NCI-H1092 treated with DMSO at 0.1 percent for 48 hours (cell line): ENCODE measurements at regions not wholly inside any gene's neighbourhood (a gene's known extent, or its start where the extent isn't known, plus 50 kb on each side); places are given as distances from the start of the nearest gene placed in this dataset.

Experiments
- DNase-seq: peaks from one replicate; lab custom pipeline; 2025; lab: John Stamatoyannopoulos, UW

DNA sequence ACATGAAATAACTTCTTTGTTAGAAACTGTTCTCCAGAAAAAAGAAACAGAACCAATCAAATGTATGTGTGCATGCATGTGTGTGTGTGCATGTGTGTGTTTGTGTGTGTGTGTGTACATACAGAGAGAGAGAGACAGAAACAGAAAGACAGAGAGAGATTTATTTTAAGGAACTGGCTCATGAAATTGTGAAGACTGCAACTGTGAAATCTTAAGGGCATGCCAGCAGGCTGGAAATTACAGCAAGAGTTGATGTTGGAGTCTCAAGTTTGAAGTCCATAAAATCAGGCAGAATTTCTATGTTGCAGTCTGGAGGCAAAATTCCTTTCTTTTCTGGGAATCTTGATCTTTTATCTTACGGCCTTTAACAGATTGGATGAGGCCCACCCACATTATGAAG lies 168.9 kb upstream of the CDH20 start:
- no peak for DNase-seq

DNA sequence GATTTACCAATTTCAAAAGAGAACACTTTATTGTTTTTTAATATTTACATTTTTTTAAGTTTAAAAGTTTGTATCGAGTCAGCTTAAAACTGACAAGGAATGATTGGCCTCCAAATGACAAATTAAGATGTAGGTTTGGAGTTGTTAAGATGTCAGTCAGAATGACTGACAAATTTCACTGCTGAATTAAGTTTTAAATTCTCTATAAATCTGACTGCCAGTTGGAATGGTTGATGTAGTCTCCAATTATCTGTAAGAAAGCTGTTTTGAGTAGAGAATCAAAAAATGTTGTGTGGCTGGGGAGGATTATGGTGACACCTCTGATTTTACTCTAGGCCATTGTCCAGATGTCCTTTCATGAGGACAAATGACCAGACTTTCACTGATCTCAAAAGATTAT lies 165.3 kb upstream of the CDH20 start:
- no peak for DNase-seq

DNA sequence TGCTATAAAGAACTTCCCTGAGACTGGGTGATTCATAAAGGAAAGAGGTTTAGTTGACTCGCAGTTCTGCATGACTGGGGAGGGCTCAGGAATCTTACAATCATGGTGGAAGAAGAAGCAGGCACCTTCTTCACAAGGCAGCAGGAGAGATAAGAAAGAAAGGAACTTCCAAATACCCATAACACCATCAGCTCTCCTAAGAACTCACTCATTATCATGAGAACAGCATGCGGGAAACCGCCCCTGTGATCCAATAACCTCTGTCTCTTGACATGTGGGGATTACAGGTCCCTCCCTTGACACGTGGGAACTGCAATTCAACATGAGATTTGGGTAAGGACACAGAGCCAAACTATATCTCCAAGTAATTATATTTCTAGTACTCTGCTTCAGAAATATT lies 163.8 kb upstream of the CDH20 start:
- DNase-seq = no peak

DNA sequence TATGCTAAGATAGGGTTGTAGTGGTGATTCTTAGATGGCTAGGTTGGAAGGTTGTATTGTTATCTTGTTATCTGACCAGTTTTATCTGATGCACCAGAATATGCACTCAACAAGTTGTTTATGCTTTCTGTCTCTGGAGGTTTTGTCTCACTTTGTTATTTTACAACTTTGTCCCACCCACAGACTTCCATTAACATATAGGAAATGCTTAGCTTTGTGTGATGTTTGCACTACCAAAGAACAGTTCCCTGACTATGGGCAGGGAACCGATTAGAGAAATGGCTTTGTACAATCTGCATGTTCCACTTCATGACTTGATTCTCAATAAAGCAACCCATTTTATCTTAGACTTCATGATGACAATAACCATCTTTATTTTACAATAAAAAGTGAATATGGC lies 160.6 kb upstream of the CDH20 start:
- DNase-seq = no peak

DNA sequence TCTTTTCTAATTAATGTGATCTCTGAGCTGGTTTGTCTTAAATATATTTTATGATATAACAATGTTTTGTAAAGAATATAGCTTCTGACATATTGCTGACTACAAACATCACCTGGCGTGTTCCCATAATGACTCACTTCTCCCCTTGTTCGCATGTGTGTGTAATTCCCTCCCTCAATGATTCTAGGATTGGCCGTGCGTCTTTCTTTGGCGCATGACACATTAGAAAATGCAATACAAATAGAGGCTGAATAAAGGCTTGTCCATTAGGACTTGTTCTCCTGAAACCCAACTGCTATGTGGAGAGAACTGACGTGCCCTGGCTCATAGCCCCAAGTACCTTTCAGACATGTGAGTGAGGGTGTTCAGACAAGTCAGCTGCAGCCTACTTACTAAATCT lies 159.7 kb upstream of the CDH20 start:
- DNase-seq = peak; percentile 85

DNA sequence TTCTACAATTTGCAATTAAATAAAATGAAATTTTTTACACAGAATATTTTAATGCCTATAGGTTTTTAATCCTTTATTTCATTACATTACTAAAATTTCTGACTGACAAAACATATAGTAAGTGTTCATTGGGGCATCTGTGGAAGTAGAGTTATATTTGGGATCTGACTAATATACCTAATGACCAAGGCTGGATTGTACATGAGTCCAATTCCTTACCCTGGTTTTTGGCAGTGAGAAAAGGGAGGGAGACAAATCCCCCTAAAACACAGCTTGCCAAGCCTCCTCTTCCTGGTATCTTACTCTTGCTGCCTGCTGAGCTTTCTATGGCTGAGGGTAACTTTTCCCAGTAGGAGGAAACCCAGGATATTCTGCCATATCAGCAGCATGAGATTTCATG lies 149.4 kb upstream of the CDH20 start:
- DNase-seq = no peak

DNA sequence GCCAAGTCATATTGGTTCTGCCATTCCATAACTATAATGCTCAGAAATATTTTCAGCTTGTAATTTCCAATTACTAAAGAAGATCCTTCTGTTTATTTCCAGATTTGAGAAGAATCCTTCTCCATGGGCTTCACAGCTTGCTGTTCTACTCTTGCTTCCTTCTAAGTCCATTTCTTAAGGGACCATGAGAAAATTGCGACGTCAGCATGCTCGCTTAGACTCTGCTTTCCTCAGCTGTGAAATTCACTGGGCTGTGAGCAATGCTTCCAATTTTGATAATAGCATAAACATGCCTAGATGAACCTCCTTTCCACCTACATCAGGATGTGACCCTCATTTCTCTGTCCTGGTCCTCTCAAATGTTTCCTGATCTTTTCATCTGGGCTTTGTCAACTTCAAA lies 145.3 kb upstream of the CDH20 start:
- DNase-seq = no peak

DNA sequence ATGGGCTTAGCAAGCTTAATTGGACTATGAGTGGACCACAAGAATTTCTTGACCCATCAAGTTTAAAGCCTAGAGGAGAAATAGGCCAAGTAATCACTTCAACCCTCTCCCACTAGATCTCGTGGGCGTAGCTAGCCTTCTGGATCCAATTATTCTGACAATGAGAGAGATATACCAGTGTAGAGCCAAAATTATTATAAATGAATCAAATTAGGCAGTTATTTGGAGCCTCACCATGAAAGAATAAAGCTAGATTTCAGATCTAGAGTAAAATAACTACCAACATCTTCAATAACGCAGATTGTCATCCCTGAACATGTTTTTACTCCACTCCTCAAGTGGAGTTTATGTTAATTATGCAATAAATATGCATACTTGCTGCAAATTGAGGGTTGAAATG lies 143.9 kb upstream of the CDH20 start:
- DNase-seq = no peak

DNA sequence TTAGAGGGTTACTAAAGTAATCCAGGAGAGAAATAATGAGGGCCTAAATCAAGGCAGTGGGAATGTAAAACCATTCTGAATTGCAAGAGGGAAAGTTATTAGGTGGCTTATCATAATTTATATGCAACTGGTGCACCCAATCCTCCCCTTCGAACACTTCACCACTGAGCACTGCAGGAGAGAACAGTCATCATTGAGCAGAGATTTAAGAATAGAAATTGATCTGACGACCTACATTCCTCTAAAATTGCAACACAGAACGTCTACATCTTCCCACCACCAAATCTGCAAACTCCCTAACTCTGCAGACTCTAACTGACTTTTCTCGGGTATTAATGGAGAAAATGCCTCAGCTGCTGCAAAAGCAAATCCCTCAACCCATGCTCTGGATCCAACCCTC lies 138.5 kb upstream of the CDH20 start:
- no peak for DNase-seq

DNA sequence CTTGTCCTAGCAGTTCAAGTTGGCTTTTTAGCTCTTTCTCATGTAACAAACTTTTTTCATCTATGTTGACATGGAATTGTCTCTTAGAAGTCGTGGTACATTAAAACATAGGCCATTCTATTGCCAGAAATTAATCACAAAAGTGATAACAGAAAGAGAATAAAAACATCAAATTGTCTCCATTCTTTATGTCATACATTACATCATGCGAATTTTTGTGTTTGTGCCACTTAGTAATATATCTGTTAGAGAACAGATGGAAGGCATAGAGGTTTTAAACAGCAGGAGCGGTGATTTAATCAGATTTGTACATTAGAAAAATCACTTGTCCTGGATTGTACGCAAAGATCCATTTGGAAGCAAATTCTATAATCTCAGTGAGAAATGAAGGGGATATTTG lies 136.5 kb upstream of the CDH20 start:
- no peak for DNase-seq

DNA sequence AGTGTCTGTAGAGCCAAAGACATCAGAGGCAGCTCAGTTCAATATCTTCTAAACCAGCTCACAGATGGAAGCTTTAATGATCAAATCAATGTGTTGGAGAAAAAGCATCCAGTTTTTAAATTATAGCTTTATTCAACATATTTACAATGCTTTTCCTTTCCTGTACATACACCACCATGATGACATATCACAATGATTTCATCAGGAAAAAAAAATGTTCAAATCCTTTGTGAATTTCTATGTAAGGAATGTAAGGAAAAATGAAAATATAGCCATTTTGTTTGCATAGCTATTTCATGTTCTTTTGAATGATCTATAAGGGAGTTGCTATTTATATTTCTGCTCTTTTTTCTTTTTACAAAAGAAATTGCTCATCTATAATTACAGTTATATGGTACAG lies 134.7 kb upstream of the CDH20 start:
- DNase-seq = no peak

DNA sequence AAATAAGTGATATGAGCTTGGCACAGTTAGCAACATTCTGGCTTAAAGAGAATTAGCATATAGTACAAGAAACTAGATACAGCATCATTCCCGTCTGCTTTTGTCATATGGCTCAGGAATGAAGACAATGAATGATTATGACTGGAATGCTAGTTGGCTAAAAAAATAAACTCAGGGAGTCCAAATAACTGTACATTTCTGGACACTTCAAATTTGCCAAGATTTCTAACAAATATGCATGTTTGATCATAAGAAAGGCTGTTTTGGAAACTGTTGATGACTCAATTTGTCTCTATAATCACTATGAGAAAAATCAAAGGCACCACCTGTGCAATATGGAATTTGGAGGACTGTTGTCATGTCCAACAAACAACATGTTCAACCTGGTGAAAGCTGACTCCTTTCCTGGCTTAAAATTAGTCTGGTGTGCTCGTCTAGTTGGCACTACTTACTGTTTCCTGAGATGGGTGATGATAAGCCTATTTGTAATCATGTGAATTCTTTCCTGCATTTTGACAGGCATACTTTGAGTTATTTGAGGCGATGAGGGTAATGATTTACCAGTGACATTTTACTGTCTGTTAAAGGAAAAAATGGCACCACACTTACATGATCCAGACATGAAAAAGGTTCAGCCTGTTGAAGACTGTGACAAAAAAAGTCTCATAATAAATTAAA lies 133.9 kb upstream of the CDH20 start:
- no peak for DNase-seq

DNA sequence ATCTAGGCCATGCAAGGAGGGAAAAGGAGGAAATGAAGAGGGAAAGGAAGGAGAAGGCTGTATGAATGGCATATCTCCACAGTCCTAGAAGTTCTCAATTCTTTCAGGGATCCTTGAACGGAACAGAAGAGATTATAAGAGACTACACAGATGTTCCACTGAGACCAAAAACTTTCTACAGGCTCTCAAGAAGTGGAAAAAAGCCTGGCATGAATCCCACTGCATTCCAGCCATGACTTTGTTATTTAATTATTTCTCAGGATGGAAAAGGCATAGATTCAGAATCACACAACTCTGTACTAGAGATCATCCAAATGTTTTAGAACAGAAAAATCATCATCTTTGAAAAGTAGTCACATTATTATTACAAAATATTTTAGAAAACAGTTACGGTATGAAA lies 131.7 kb upstream of the CDH20 start:
- DNase-seq = no peak

DNA sequence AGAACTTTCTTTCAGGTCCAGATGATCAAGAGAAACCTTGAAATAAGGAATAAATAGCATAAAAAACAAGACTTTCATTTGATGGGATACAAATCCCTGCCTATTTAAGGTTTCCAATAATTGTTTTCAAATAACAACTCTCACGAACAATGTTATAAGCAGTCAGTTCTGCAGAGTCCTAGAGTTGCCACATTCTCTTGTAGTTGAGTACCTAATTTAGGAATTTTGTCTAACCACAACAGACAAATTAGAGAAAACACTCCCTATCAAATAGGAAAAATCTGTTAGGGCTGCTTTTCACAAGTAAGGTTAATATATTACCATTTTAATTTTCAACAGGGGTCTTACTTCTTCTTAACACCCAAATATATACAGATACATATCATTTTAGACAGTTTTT lies 130.1 kb upstream of the CDH20 start:
- DNase-seq = no peak

DNA sequence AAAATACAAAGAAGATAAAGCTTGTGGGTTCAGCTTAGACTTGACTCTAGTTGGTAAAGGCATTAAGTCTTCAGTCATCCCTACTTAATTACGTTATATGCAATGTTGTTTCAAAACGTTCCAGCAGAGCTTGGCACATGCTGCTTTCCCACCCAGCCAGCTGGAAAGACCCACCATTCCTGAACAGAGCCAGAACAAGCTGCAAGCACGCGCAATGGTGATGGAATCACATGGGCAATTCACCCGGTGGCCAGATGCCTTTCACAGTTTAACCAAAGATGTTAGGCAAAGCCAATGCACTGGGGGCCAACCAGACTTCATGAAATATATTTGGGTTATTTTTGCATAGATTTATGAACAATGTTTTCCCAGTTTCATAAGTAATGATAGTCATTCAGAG lies 123.4 kb upstream of the CDH20 start:
- no peak for DNase-seq

DNA sequence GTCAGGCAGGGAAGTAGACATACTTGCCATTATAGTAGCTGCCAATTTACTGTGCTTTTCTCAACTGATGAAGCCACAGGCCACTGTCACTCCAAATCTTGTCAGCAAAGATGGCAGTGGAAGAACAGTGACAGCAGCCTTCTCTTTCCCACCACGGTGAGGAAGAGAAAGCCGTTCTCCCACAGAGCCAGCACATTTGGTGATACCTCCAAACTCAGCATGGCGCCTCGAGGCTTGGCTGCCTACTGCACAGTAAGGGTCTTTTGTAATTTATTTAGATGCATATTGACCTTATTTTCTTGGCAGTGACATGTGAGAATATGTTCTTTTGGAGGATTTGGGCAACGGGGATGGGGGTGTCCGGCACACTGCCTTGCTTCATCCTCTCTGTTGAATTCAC lies 117.2 kb upstream of the CDH20 start:
- no peak for DNase-seq

DNA sequence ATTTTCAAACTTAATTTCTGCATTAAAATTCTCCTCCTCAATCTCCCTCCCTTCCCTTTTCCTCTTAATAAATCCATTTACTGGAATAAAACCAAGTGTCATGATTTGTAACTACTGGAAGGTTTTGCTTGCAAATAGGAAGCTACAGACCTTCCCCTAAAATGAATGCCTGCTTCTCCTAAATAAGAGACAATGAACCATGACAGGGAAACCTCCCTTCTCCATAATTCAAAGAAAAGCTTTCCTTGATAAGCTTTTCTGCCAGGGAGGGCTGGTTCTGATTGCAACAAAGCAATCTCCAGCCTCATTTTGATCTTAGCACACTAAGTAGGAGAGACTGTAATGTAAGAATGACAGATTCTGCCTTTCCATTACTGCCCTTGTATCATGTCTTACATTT lies 111.0 kb upstream of the CDH20 start:
- DNase-seq = no peak

DNA sequence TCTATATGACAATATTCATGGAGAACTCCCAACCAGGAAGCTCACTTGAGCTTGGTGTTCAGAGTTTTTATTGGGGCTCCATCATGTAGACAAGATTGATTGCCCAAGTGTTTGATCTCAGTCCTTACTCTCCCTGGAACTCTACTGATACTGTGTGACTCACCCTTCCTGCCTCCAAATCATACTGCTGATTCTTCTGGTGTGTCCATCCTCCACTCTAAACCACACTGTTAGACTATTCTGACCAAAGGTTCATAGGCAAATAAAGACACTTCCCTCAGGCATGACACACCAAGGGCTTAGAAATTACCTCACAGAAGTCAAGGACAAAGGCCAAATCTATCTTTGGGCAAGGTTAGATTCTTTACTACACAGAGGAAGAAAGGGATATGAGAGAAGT lies 107.9 kb upstream of the CDH20 start:
- no peak for DNase-seq

DNA sequence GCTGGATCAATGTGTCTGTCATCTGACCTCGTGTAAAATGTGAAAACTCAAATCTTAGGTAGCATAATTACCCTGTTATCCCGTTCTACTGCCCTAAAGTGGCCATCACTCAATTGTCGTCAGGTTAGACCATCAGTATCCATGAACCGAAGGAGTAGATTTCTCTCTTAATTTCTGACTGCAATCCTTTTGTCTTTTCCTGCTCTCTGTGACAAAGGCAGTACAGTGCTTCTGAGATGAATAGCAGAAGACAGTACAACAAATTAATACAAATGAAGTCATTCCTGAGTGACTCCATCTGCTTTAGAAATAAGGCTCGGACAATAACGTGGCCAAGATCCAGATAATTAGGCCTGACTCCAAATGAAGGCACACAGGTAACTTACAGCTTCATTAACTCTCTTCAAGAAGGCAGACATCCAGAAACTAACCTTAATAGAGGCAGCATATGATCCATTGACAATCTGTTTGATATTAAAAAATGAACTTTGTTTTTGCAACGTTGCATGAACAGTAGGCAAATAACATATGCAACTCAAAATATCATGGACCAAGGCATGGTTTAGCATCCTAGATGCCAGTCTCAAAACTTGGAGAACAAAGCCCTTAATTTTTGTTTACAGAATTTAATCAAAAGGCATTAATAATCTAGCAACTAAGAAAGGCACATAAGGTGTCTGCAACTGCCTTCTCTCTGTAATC lies 96.7 kb upstream of the CDH20 start:
- DNase-seq = peak; percentile 47

DNA sequence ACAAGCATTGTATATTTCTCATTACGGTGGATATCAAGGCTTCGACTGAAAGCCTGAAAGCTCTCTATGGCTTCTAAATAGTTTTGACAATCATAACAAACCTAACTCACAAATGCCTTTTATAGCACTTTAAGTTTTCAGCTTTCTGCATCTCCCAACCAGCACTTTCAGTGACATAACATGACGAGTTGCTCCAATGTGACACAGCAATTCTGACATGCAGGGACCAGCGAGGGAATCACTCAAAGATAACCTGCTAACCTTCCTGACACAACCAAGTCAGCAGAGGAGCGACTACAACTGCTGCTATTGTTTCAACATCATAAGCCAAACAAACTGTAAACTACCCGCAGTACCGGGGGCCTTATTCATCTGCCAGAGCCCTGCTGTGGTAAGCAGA lies 95.7 kb upstream of the CDH20 start:
- DNase-seq = no peak

DNA sequence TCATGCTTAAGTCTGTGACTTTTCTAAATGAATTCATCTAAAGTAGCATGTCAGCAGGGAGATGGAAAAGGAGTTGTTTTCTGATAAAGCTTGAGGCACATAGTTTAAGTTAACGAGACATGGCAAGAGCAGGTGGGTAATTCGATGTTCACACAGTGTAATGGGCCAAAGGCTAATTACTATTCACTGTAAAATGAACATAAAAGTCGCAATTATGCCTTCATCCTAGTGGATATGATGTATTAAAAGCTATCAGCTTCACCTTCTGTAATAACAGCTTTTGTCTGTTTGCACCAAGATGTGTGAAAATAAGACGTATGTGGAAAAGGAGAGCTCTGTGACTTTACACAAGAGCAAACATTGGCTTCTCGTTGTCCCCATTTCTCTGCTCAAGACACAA lies 94.2 kb upstream of the CDH20 start:
- peak; percentile 68 for DNase-seq

DNA sequence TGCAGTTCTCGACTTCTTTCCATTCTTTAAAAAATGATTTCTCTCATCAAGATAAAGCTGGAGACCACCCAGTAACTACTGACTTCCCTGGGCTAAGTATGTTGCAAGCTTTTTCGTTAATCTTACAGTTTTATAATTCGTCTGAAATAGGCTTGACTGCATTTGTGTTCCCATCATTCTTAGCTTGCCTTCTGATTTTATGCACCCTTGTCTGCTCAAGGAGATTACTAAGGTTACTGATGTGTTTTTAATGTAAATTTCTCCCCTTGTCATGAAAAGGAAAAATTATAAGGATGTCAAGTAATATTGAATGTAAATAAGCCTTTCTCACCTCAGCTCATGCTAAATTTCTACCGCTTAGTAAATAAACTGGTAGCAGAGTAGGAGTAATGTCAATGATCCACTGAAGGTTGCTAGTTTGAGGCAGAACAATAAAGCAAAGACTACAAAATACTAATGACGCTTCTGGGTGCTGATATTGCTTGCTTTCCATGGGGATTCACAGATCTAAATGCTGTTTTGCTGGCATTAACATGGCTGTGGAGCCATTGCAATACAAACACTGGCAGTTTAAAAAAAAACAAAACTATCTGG lies 91.9 kb upstream of the CDH20 start:
- DNase-seq = no peak

DNA sequence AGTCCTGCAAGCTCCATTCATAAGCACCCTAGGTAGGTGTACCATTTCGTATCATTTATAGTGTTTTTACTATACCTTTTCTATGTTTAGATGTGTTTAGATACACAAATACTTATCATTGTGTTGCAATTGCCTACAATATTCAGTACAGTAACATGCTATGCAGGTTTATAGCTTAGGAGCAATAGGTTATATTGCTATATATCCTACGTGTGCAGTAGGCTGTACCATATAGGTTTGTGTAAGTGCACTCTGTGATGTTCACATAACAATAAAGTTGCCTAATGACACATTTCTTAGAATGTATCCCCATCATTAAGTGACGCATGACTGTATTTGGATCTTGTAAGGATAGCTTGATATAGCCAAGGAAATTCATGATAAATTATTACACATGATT lies 88.6 kb upstream of the CDH20 start:
- DNase-seq = no peak

DNA sequence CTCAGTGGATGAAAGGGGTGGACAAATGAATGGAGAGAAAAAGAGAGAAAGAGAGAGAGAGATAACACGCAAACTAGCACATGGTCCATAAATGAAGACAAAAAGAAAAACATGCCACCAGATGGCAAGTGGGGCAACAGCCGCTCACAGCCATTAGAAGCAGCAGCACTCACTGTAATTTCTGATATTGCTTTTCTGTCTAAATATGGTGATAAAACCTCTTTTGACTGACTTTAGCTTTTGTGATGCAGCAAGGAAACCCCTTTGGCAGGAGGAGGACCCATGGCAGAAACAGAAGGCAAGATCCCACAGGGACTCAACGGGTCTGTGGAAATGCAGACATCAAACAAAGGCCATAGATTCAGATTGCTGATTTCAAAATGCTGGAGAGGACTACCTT lies 88.0 kb upstream of the CDH20 start:
- no peak for DNase-seq
